ENCODE measurements at regions not wholly inside any gene's neighbourhood (a gene's known extent, or its start where the extent isn't known, plus 50 kb on each side); places are given as distances from the start of the nearest gene placed in this dataset.

DNA sequence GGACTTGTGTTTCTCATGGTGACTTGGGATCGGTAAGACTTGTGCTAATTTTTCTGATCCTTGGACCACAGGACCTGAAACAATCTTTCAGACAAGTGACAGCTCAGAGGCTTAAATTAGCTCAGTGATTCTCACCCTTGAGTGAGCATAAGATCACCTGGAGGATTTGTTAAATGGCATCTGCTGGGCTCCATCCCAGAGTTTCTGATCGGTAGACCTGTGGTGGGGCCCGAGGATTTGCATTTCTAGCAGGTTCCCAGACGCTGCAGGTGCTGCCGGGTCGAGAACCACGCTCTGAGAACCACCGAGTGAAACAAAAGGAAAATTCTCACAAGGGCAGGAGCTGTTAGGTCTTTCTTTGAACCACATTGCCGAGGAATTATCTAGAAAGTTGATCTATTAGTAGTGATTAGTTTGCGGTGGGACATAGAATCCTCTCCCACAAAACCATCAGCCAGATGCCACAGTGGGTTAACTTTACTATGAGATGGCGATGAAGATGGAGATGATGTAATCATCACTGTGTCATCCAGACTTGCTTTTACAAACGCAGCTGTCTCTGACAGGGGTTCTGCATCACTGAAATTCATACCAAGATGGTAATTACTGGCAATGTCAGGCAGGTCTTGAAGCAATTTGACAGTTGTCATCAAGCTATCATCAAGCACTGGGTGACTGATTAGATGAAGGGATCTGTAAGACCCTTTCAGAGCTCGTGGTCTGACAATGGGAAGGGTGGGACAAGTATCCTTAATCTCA, 184.0 kb downstream of the AACS start:
- TF ChIP-seq CTCF (IDR thresholded peaks at IDR 0.05) (no peak), POLR2A (IDR thresholded peaks at IDR 0.05; ENCODE audit: low read depth) (no peak)
